ENCODE measurements at regions not wholly inside any gene's neighbourhood (a gene's known extent, or its start where the extent isn't known, plus 50 kb on each side); places are given as distances from the start of the nearest gene placed in this dataset.

- TF ChIP-seq CTCF (IDR thresholded peaks at IDR 0.05) (no peak), POLR2A (IDR thresholded peaks at IDR 0.05) (no peak)
These were observed 166.4 kb downstream of the HAPSTR1 start for GRCh38 chr16:9257843-9258242.

Data from uterus (tissue), 2 donors.